Progenitor cell of endocrine pancreas (in vitro differentiated cells): ENCODE measurements at regions not wholly inside any gene's neighbourhood (a gene's known extent, or its start where the extent isn't known, plus 50 kb on each side); places are given as distances from the start of the nearest gene placed in this dataset.

ENCODE experiments used
- DNase-seq: peaks from one replicate; pipeline ENCODE4 v3.0.0; 2021; ENCODE audit warnings: low spot score; ENCODE audit not compliant: unreplicated experiment
- H3K27ac Mint-ChIP-seq: 2 replicates; pipeline ENCODE4 v1.8.0; 2021; ENCODE audit warnings: mild to moderate bottlenecking, moderate library complexity, mixed read lengths
- H3K27me3 Mint-ChIP-seq: 2 replicates; pipeline ENCODE4 v1.8.0; 2021; ENCODE audit warnings: mixed read lengths
- H3K36me3 Mint-ChIP-seq: 2 replicates; pipeline ENCODE4 v1.8.0; 2022; ENCODE audit warnings: mixed read lengths; ENCODE audit not compliant: insufficient read depth
- H3K4me1 Mint-ChIP-seq: 2 replicates; pipeline ENCODE4 v1.8.0; 2021; ENCODE audit warnings: low read depth, mixed read lengths
- H3K4me3 Mint-ChIP-seq: 2 replicates; pipeline ENCODE4 v1.8.0; 2021; ENCODE audit warnings: low read depth, mild to moderate bottlenecking, moderate library complexity, mixed read lengths
- H3K9me3 Mint-ChIP-seq: 2 replicates; pipeline ENCODE4 v1.8.0; 2021; ENCODE audit warnings: low read depth, mixed read lengths
- CTCF ChIP-seq: fragments of 200-600 bp; sonication (generic); IDR thresholded peaks from one replicate; pipeline ENCODE4 v1.5.0; 2021; ENCODE audit warnings: antibody characterized with exemption, mild to moderate bottlenecking; ENCODE audit not compliant: unreplicated experiment

GRCh38 chr7:136370137-136370536 is 393.0 kb upstream of the MTPN start:
- Mint-ChIP-seq H3K27me3 (no peaks in the 10 kb centered on the region), H3K36me3 (no peaks in the 10 kb centered on the region), H3K9me3 (no peaks in the 10 kb centered on the region), H3K27ac (no peak overlapping the region), H3K4me1 (no peaks in the 10 kb centered on the region), H3K4me3 (no peak overlapping the region)
- DNase-seq, result no peak
- TF ChIP-seq CTCF, result no peak

GRCh38 chr7:136369225-136369624 is 392.1 kb upstream of the MTPN start:
- Mint-ChIP-seq H3K36me3 (no peaks in the 10 kb centered on the region), H3K9me3 (no peaks in the 10 kb centered on the region), H3K4me3 (no peak overlapping the region), H3K27ac (no peak overlapping the region), H3K27me3 (no peaks in the 10 kb centered on the region), H3K4me1 (no peaks in the 10 kb centered on the region)
- no peak for TF ChIP-seq CTCF
- no peak for DNase-seq

GRCh38 chr7:136359333-136359903 is 382.3 kb upstream of the MTPN start:
- peaks cover 4% of the 10 kb centered on the region for H3K9me3 Mint-ChIP-seq
- no peaks in the 10 kb centered on the region for H3K27me3 Mint-ChIP-seq
- no peak overlapping the region for H3K27ac Mint-ChIP-seq
- DNase-seq, result no peak
- no peaks in the 10 kb centered on the region for H3K4me1 Mint-ChIP-seq
- no peak for TF ChIP-seq CTCF
- H3K4me3 Mint-ChIP-seq, result no peak overlapping the region
- no peaks in the 10 kb centered on the region for H3K36me3 Mint-ChIP-seq

GRCh38 chr7:136353287-136353686 is 376.1 kb upstream of the MTPN start:
- Mint-ChIP-seq H3K27me3 (no peaks in the 10 kb centered on the region), H3K27ac (no peak overlapping the region), H3K4me3 (no peak overlapping the region), H3K4me1 (peaks cover 3% of the 10 kb centered on the region), H3K9me3 (no peaks in the 10 kb centered on the region), H3K36me3 (no peaks in the 10 kb centered on the region)
- TF ChIP-seq CTCF, result no peak
- no peak for DNase-seq

- no peak overlapping the region for H3K4me3 Mint-ChIP-seq
- no peaks in the 10 kb centered on the region for H3K9me3 Mint-ChIP-seq
- DNase-seq, result no peak
- no peak for TF ChIP-seq CTCF
- no peaks in the 10 kb centered on the region for H3K27me3 Mint-ChIP-seq
- H3K36me3 Mint-ChIP-seq, result no peaks in the 10 kb centered on the region
- H3K27ac Mint-ChIP-seq, result no peak overlapping the region
- peaks cover 2% of the 10 kb centered on the region for H3K4me1 Mint-ChIP-seq
These were observed 371.5 kb upstream of the MTPN start for GRCh38 chr7:136348542-136349192.
